Erythroblast (primary cell): ENCODE measurements at regions not wholly inside any gene's neighbourhood (a gene's known extent, or its start where the extent isn't known, plus 50 kb on each side); places are given as distances from the start of the nearest gene placed in this dataset.
"Not testable (repeated sequence)": the region's sequence is repeated elsewhere in the genome, so short reads cannot be mapped to it uniquely, and the experiment has no call there.

Source experiments
- GATA1 ChIP-seq: IDR thresholded peaks from 2 replicates; pipeline ENCODE4 v1.6.1; 2011; ENCODE audit warnings: low read depth, mild to moderate bottlenecking, control low read depth, low read length, moderate library complexity
- POLR2A ChIP-seq: IDR thresholded peaks from 2 replicates; pipeline ENCODE4 v1.6.1; 2011; ENCODE audit warnings: mild to moderate bottlenecking, low read length

GRCh38 chr1:187703138-187704130 is 874.7 kb downstream of the PLA2G4A start:
- not testable (repeated sequence) for TF ChIP-seq POLR2A, GATA1
